Progenitor cell of endocrine pancreas (in vitro differentiated cells): ENCODE measurements at regions not wholly inside any gene's neighbourhood (a gene's known extent, or its start where the extent isn't known, plus 50 kb on each side); places are given as distances from the start of the nearest gene placed in this dataset.

Source experiments
- DNase-seq: peaks from one replicate; pipeline ENCODE4 v3.0.0; 2021; ENCODE audit warnings: low spot score; ENCODE audit not compliant: unreplicated experiment
- H3K27ac Mint-ChIP-seq: 2 replicates; pipeline ENCODE4 v1.8.0; 2021; ENCODE audit warnings: mild to moderate bottlenecking, moderate library complexity, mixed read lengths
- H3K27me3 Mint-ChIP-seq: 2 replicates; pipeline ENCODE4 v1.8.0; 2021; ENCODE audit warnings: mixed read lengths
- H3K36me3 Mint-ChIP-seq: 2 replicates; pipeline ENCODE4 v1.8.0; 2022; ENCODE audit warnings: mixed read lengths; ENCODE audit not compliant: insufficient read depth
- H3K4me1 Mint-ChIP-seq: 2 replicates; pipeline ENCODE4 v1.8.0; 2021; ENCODE audit warnings: low read depth, mixed read lengths
- H3K4me3 Mint-ChIP-seq: 2 replicates; pipeline ENCODE4 v1.8.0; 2021; ENCODE audit warnings: low read depth, mild to moderate bottlenecking, moderate library complexity, mixed read lengths
- H3K9me3 Mint-ChIP-seq: 2 replicates; pipeline ENCODE4 v1.8.0; 2021; ENCODE audit warnings: low read depth, mixed read lengths
- CTCF ChIP-seq: fragments of 200-600 bp; sonication (generic); IDR thresholded peaks from one replicate; pipeline ENCODE4 v1.5.0; 2021; ENCODE audit warnings: antibody characterized with exemption, mild to moderate bottlenecking; ENCODE audit not compliant: unreplicated experiment

- DNase-seq, result no peak
- Mint-ChIP-seq H3K27me3 (no peaks in the 10 kb centered on the region), H3K27ac (no peak overlapping the region), H3K36me3 (no peaks in the 10 kb centered on the region), H3K4me3 (no peak overlapping the region), H3K4me1 (no peaks in the 10 kb centered on the region), H3K9me3 (no peaks in the 10 kb centered on the region)
- no peak for TF ChIP-seq CTCF
Observed at GRCh38 chr5:4370218-4370617, 769.9 kb upstream of the ADAMTS16 start.

- DNase-seq, result no peak
- Mint-ChIP-seq H3K27me3 (no peaks in the 10 kb centered on the region), H3K4me3 (no peak overlapping the region), H3K36me3 (no peaks in the 10 kb centered on the region), H3K9me3 (no peaks in the 10 kb centered on the region), H3K4me1 (peaks cover 6% of the 10 kb centered on the region), H3K27ac (no peak overlapping the region)
- TF ChIP-seq CTCF, result no peak
Observed at GRCh38 chr5:4372481-4372880, 767.6 kb upstream of the ADAMTS16 start.

GRCh38 chr5:4373051-4373820 lies 766.9 kb upstream of the ADAMTS16 start:
- H3K27ac Mint-ChIP-seq, result no peak overlapping the region
- H3K4me1 Mint-ChIP-seq, result peaks cover 6% of the 10 kb centered on the region
- no peak for TF ChIP-seq CTCF
- no peak for DNase-seq
- no peaks in the 10 kb centered on the region for H3K27me3 Mint-ChIP-seq
- no peak overlapping the region for H3K4me3 Mint-ChIP-seq
- no peaks in the 10 kb centered on the region for H3K36me3 Mint-ChIP-seq
- H3K9me3 Mint-ChIP-seq, result no peaks in the 10 kb centered on the region

GRCh38 chr5:4374866-4375265 lies 765.3 kb upstream of the ADAMTS16 start:
- Mint-ChIP-seq H3K4me3 (no peak overlapping the region), H3K4me1 (peaks cover 6% of the 10 kb centered on the region), H3K9me3 (no peaks in the 10 kb centered on the region), H3K27ac (no peak overlapping the region), H3K36me3 (no peaks in the 10 kb centered on the region), H3K27me3 (peaks cover 3% of the 10 kb centered on the region)
- DNase-seq, result no peak
- no peak for TF ChIP-seq CTCF

- H3K36me3 Mint-ChIP-seq, result no peaks in the 10 kb centered on the region
Observed at GRCh38 chr5:4375640-4376039, 764.5 kb upstream of the ADAMTS16 start.

More at GRCh38 chr5:4375640-4376039, 764.5 kb upstream of the ADAMTS16 start:
- no peak for TF ChIP-seq CTCF
- Mint-ChIP-seq H3K27me3 (peaks cover 3% of the 10 kb centered on the region), H3K4me1 (peaks cover 6% of the 10 kb centered on the region), H3K9me3 (no peaks in the 10 kb centered on the region), H3K4me3 (no peak overlapping the region), H3K27ac (no peak overlapping the region)
- no peak for DNase-seq
